Mucosa of descending colon (tissue), 3 donors: ENCODE measurements at regions not wholly inside any gene's neighbourhood (a gene's known extent, or its start where the extent isn't known, plus 50 kb on each side); places are given as distances from the start of the nearest gene placed in this dataset.

Experiments used
- ATAC-seq: fragments of 200-7000 bp; cut with Tn5 transposase; one replicate; pipeline ENCODE4 v1.9.1; 2020; ENCODE audit warnings: mild to moderate bottlenecking, moderate library complexity
- DNase-seq, 3 donors: peaks; one replicate each; pipeline ENCODE4 v3.0.0-alpha.2; 2020
- H3K36me3 ChIP-seq: fragments of 200-600 bp; one replicate; pipeline ENCODE4 v1.8.0; 2021; ENCODE audit warnings: low read depth, mild to moderate bottlenecking
- H3K4me1 ChIP-seq: fragments of 200-600 bp; one replicate; pipeline ENCODE4 v1.8.0; 2021; ENCODE audit warnings: low read depth, mild to moderate bottlenecking
- H3K4me3 ChIP-seq: fragments of 200-600 bp; one replicate; pipeline ENCODE4 v1.8.0; 2021; ENCODE audit warnings: mild to moderate bottlenecking
- H3K9me3 ChIP-seq: fragments of 200-600 bp; one replicate; pipeline ENCODE4 v1.8.0; 2021; ENCODE audit warnings: mild to moderate bottlenecking
- CTCF ChIP-seq: fragments of 200-600 bp; IDR thresholded peaks from one replicate; pipeline ENCODE4 v1.8.0; 2022; ENCODE audit warnings: antibody characterized with exemption, mild to moderate bottlenecking
- intact Hi-C, 2 donors: fragments of 100-400 bp; cut with DNase I in 1 of 2; cut with micrococcal nuclease in 1 of 2; formaldehyde crosslinking; loops; one replicate each; pipeline versions ENCODE4 v1.11.0 to v1.11.1; 2022; cut with DNase I, micrococcal nuclease
- donor health status: DM: no; HTN: no; CAD: no; lungs with moderate emphysema.
- donor health status: DM: no; HTN: no; CAD: no.
- donor health status: DM: no; HTN: yes; CAD: no.

- H3K9me3 ChIP-seq, result no peaks in the 10 kb centered on the region
- no peak for TF ChIP-seq CTCF
- DNase-seq (no peak), ATAC-seq (no peak)
- no peaks in the 10 kb centered on the region for H3K36me3 ChIP-seq
- intact Hi-C loops, result no loop called here
- peaks cover 12% of the 10 kb centered on the region for H3K4me1 ChIP-seq
- no peak overlapping the region for H3K4me3 ChIP-seq
Observed at GRCh38 chr10:4708123-4708759, 117.8 kb upstream of the AKR1E2 start.

- Histone ChIP-seq H3K4me1 (peaks cover 12% of the 10 kb centered on the region), H3K36me3 (no peaks in the 10 kb centered on the region), H3K9me3 (no peaks in the 10 kb centered on the region), H3K4me3 (no peak overlapping the region)
- DNase-seq, result no peak
- TF ChIP-seq CTCF, result no peak
- intact Hi-C loops, result no loop called here
- no peak for ATAC-seq
Observed at GRCh38 chr10:4707221-4707620, 118.8 kb upstream of the AKR1E2 start.

GRCh38 chr10:4704034-4704545 is 121.9 kb upstream of the AKR1E2 start:
- ATAC-seq (peak; percentile 98), DNase-seq (peak in 1 of 3 donors; percentile 40)
- H3K36me3 ChIP-seq, result no peaks in the 10 kb centered on the region
- no peaks in the 10 kb centered on the region for H3K9me3 ChIP-seq
- intact Hi-C loops, result no loop called here
- H3K4me3 ChIP-seq, result no peak overlapping the region
- H3K4me1 ChIP-seq, result peaks cover 12% of the 10 kb centered on the region
- no peak for TF ChIP-seq CTCF

GRCh38 chr10:4701016-4701415 is 125.0 kb upstream of the AKR1E2 start:
- intact Hi-C loops, result no loop called here
- DNase-seq, result no peak
- no peak overlapping the region for H3K4me3 ChIP-seq

GRCh38 chr10:4699950-4700730 is 125.9 kb upstream of the AKR1E2 start:
- H3K9me3 ChIP-seq, result no peaks in the 10 kb centered on the region
- no peak overlapping the region for H3K4me3 ChIP-seq
- ATAC-seq (no peak), DNase-seq (no peak)
- no peak for TF ChIP-seq CTCF
- H3K4me1 ChIP-seq, result peaks cover 12% of the 10 kb centered on the region
- no peaks in the 10 kb centered on the region for H3K36me3 ChIP-seq
- intact Hi-C loops, result no loop called here

More at GRCh38 chr10:4701016-4701415, 125.0 kb upstream of the AKR1E2 start:
- H3K36me3 ChIP-seq, result no peaks in the 10 kb centered on the region
- ATAC-seq, result no peak
- no peak for TF ChIP-seq CTCF
- peaks cover 12% of the 10 kb centered on the region for H3K4me1 ChIP-seq
- H3K9me3 ChIP-seq, result no peaks in the 10 kb centered on the region
